HG03103 (cell line): ENCODE measurements at regions not wholly inside any gene's neighbourhood (a gene's known extent, or its start where the extent isn't known, plus 50 kb on each side); places are given as distances from the start of the nearest gene placed in this dataset.
"Not testable (repeated sequence)": the region's sequence is repeated elsewhere in the genome, so short reads cannot be mapped to it uniquely, and the experiment has no call there.

Experiments
- ATAC-seq: cut with Tn5 transposase; IDR thresholded peaks from one replicate; pipeline ENCODE4 v1.9.1; 2021; ENCODE audit warnings: low read depth; ENCODE audit not compliant: unreplicated experiment

DNA sequence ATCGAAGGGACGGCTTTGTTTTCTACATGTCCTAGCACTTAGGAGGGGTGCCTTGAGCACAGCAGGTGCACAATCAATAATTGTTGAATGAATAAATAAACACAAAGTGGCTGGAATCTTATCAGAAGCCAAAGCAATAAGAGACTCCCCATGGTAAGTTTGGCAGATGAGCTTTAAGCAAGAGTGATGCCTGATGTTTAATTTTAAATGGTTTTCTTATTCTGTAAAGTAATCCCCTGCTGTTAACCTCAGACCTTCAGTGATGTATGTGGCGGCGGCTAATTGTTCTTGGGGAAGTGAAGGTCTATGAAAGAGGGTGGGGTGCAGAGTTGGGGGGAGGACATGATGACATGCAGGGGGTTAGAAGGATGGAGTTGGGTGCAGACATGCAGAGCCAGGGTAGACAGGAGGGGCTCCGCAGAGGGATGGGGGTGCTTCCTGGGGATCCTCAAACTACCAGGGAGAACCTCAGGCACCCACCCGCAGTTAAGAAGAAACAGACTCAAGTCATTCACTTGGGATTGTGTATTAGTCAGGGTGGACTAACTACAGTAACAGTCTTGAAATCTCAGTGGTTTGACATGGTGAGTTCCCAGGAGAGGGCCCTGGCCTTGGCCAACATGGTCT lies 65.7 kb upstream of the SHB start:
- ATAC-seq, result no peak

DNA sequence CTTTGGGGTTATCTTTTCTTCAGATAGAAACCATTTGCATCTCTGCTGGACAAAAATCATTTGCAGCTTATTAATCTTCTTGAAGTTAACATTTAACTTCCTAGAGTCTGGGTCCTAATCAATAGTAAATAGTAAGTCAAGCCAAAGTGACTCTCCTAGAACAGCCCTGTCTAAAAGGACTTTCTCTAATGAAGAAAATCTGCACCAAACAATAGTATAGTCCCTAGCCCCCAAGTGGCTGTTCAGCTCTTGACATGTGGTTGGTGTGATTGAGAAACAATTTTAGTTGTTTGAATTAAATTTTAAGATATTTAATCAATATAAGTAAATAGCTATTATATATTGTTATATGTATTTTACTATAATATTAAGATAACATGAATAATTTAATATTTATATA lies 64.6 kb upstream of the SHB start:
- no peak for ATAC-seq

DNA sequence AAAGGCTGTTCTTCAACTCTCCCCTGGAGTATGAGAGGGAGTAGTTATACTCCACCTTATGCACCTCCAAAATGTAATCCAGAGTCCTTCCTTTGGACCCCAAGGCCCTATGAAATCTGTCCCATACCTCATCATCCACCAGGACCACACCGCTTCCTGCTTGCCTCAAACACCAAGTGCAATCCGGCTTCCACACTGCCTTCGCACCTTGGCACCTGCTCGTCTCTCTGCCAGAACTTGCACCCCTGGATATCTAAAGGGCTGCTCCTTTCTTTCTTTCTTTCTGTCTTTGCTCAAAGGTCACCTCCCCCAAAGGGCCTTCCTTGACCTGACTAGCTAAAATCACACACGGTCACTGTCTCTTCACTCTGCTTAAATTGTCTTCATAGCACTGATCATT lies 63.9 kb upstream of the SHB start:
- no peak for ATAC-seq

DNA sequence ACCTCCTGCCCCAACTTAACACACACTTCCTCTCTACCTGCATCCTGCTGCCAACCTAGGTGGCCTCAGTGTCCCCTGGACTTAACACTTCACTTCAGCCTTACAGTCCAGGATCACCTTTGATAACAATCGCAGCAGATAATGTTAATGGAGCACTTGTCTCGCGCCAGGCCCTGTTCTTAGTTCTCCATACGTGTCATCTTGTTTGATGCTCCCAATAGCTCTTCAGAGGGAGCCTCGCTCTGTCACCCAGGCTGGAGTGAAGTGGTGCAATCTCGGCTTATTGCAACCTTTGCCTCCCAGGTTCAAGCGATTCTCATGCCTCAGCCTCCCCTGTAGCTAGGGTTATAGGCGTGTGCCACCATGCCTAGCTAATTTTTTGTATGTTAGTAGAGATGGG lies 62.7 kb upstream of the SHB start:
- ATAC-seq, result no peak

DNA sequence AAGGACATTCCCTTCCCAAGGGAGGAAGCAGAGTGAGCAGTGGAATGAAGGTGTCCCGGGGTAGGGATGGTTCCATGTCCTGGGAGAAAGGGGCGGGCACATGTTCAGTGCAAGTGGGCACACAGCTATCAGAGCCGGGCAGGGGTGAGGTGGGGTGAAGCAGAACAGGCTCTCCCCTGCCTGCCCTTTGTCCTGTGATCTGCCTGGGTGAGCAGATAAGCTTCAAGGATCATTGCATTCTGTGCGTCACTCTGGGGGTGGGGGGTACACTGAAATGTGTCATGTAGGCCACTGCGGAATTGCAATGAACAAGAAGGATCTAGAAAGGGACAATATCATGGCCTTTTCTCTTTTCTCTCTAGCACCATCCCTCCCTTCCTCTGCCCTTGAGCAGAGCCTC lies 61.7 kb upstream of the SHB start:
- ATAC-seq, result no peak

DNA sequence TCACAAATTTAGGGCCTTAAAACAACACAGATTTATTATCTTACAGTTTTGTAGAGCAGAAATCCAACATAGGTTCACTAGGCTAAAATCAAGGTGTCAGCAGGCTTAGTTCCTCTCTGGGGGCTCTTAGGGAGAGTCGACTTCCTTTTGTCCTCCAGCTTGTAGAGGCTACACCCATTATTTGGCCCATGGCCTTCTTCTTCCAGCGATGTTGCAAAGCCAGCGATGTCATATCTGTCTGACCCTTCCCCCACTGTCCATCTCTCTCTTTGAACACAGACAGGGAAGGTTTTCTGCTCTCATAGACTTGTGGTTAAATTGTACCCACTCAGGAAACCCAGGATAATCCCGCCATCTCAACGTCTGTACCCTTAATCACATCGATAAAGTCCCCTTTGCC lies 60.3 kb upstream of the SHB start:
- no peak for ATAC-seq

DNA sequence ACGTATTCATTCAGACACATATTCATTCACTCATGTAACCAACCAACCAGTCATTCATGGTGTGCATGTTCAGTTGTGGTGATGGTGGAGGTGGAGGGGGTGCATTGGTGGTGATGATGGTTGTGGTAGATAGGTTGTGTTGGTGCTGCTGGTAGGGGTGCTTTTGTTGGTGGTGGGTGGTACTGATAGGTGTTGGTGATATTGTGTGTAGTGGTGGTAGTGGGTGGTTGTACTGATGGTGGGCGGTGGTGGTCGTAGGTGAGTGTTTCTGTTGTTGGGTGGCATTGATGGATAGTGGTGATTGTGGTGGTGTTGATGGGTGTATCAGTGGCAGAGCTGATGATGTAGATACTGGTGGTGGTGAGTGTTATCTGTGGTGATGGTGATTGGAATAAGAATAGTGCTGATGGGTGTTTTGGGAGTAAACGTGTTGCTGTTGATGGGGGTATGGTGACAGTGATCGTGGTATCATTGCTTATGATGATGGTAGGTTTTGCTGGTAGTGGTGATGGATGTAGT lies 59.8 kb upstream of the SHB start:
- no peak for ATAC-seq

DNA sequence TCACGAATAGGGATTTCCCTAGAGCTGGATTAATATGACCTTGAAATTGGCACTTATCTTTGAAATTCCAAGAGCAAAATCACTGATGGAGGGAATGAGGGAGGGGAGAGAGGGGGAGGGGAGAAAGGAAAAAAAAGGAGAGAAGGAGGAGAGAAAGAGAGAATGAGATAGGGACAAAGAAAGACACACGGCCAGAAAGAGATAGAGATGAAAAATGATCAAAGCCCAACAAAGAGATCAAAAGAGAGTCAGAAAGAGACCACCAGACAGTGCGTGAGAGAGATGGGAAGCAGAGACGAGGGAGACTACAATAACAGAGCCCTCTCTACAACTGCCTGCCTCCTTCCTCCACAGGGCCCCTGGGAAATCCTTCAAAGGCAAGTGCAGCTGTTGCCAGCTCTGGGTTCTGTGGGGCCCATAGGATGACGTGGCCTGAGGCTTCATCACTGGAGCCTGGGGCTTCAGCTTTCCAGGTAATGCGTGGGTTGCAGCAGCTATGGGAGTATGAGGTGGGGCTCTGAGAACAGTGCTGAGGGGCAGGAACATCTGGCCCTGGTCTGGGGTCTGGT lies 58.3 kb upstream of the SHB start:
- ATAC-seq, result no peak

DNA sequence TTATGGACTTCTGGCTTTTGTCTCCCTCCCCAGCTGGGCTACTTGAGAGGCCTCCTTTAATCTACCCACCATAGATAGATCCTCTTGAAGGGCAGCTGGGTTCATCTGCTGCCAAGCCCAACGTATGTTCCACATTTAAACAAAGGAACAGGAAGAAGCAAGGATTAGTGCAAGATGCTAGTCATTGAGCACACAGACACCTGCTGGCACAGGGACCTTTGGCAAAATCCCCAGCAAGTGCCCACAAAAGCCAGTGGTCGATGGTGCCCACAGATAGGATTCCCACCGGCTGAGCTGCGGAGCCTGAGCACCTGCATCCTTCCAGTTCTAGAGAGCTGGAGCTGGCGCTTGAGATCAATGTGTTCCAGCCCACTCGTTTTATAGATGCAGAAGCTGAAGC lies 57.7 kb upstream of the SHB start:
- ATAC-seq, result no peak

DNA sequence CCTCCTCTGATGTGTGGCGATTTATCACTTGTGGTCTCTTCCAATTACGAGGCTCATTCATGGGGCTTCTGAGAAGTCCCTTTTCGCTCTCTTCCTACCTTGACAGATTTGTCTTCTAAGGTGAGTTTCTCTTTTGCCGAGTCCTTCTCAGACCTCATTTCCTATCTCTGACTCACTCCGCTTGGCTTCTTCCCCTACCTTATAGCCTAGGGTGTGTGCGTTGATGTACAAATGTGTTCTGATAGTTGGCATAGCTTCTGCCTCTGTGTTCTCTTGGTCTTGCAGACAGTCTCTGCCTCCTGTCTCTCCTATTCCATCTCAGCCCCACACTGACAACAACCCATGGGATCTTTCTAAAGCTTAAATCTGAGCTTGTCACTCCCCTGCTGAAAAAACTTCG lies 56.9 kb upstream of the SHB start:
- no peak for ATAC-seq

DNA sequence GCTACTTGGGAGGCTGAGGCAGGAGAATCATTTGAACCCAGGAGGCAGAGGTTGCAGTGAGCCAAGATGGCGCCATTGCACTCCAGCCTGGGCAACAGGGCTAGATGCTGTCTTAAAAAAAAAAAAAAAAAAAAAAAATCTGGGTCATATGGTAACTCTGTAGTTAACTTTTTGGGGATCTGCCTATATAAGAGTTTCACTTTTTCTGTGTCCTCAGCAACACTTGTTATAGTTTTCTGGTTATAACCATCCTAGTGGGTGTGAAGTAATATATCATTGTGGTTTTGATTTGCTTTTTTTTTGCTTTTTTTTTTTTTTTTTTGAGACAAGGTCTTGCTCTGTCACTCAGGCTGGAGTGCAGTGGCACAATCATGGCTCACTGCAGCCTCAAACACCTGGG lies 54.3 kb upstream of the SHB start:
- not testable (repeated sequence) for ATAC-seq

DNA sequence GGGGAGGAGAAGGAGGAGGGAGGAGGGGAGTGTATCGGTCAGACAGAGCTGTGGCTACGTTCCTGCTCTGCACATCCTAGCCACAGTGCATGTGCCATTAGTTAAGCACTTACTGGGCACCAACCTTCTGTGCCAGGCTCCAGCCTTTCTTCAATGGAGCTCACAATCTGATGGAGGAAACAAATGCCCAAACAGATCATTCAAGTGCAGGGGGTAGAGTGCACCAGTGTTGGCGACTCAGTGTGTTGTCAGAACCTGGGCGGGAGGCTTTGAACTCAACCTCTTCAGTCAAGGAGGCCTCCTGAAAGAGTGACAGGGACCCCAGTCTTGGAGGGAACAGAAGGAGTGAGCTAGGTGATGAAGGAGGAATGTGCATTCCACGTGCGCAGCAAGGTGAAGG lies 51.9 kb upstream of the SHB start:
- no peak for ATAC-seq

DNA sequence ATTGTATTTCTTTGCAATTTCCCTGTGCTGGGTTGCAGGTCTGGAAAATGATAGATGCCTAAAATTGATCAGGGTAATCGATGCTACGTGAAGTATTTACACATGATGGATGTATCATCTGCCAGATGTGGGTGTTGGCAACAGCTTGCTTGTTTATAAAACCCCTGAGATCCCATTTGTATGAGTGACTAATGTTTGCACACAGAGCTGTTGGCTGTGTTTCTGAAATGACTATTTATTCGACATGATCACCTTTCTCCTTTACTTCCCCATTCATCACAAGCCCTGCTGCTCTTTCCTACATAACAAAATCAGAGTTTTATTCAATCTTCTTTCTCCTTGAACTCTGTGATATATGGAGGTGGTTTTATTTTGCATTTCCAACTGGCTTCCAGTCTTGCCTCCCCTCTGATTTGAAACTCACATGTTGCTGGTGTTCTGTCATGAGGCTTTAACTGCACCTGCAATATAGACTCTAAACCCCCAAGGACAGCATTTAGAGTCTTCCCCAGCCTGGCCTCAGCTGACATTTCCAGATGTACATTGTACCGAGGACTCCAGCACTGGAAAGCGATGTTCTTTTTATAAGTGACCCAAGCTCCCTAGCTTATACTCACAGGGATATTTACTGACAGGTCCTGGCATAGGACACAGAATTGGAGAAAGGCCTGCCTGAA lies 50.7 kb upstream of the SHB start:
- ATAC-seq, result no peak

DNA sequence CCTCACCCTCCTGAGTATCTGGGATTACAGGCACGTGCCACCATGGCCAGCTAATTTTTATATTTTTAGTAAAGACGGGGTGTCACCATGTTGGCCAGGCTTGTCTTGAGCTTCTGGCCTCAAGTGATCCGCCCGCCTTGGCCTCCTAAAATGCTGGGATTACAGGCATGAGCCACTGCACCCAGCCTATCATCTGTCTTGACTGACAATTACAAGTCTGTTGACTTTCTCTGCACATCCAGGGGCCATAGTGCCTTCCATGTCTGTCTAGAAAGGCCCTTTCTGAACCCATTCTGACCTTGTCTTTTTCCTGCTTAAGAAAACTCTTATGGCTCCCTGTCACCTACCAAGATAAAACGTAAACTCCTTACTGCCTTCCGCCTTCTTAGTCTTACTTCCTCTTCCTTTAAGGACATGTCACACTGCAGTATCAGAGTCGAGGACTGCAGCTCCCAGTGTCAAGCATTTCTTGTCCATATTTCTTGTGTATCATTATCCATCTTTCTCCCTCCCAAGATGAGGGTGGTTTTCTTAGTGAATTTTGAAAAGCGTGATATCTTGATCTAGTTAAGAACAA lies 49.9 kb upstream of the SHB start:
- ATAC-seq, result no peak
